K562 (cell line): ENCODE measurements at regions not wholly inside any gene's neighbourhood (a gene's known extent, or its start where the extent isn't known, plus 50 kb on each side); places are given as distances from the start of the nearest gene placed in this dataset.

Experiments used
- ATAC-seq: fragments of 200-7000 bp; cut with Tn5 transposase; 3 replicates; pipeline ENCODE4 v1.9.1; 2020; ENCODE audit warnings: moderate library complexity
- BruUV-seq: library from RNA; stranded (reverse); fragments of 400-500 nt; replicated peaks from 2 replicates; lab custom pipeline; 2021; lab: Mats Ljungman, UMichigan
- CTCF ChIA-PET: fragments of 300-600 bp; formaldehyde crosslinking; extraction: SDS; loops from one replicate; lab custom pipeline; 2021; ENCODE audit warnings: low intra/inter-chr PET ratio; lab: Yijun Ruan, JAX
- POLR2A ChIA-PET: fragments of 300-600, 350-650 bp; sonication (Branson Sonifier 250); formaldehyde crosslinking; extraction: SDS; loops from one replicate; lab custom pipeline; 2021; ENCODE audit warnings: antibody characterized with exemption, inconsistent platforms; lab: Yijun Ruan, JAX
- DNase-seq, 4 experiments: peaks; one replicate each; pipeline versions ENCODE4 v3.0.0 to v3.0.0-alpha.2; 2011 to 2018; ENCODE audit warnings: low spot score in 3 of 4, mixed read lengths in 3 of 4; ENCODE audit errors: extremely low read depth in 1 of 4
- FAIRE-seq: peaks from 2 replicates; lab custom pipeline; 2011; peaks lifted over from hg19 to GRCh38; lab: Jason Lieb, UNC
- H2AFZ ChIP-seq: 2 replicates; pipeline ENCODE4 v1.6.0; 2011; ENCODE audit warnings: low read depth, low read length, control low read depth, inconsistent platforms
- H3K27ac ChIP-seq: fragments of 200-600 bp; 3 replicates; pipeline ENCODE4 v1.8.0; 2011; ENCODE audit warnings: low read depth, mild to moderate bottlenecking, control low read depth, inconsistent platforms, low read length, moderate library complexity, mixed read lengths; ENCODE audit errors: extremely low read depth
- H3K27me3 ChIP-seq, 2 experiments: fragments of 300-600 bp in 1 of 2; 2 replicates in 1 of 2; 3 replicates in 1 of 2; pipeline versions ENCODE4 v1.6.0 to v1.8.0; 2011; ENCODE audit warnings: inconsistent platforms in 2 of 2, low read length in 2 of 2, mild to moderate bottlenecking in 1 of 2, mixed read lengths in 1 of 2, moderate library complexity in 1 of 2; ENCODE audit not compliant: control insufficient read depth in 2 of 2, insufficient read depth in 2 of 2
- H3K36me3 ChIP-seq: fragments of 300-600 bp; 3 replicates; pipeline ENCODE4 v1.8.0; 2011; ENCODE audit warnings: mild to moderate bottlenecking, low read length, inconsistent platforms; ENCODE audit not compliant: control insufficient read depth, insufficient read depth
- H3K4me1 ChIP-seq, 2 experiments: fragments of 200-600 bp in 1 of 2; replicated peaks in 1 of 2; 2 replicates in 1 of 2; 3 replicates in 1 of 2; pipeline versions ENCODE4 v1.5.1 to v1.8.0; 2011; ENCODE audit warnings: inconsistent platforms in 2 of 2, low read length in 2 of 2, mild to moderate bottlenecking in 1 of 2, mixed read lengths in 1 of 2, moderate library complexity in 1 of 2; ENCODE audit not compliant: control insufficient read depth in 2 of 2, insufficient read depth in 2 of 2
- H3K4me2 ChIP-seq: 2 replicates; pipeline ENCODE4 v1.6.1; 2011; ENCODE audit warnings: low read length, control low read depth, inconsistent platforms, mixed read lengths; ENCODE audit not compliant: insufficient read depth
- H3K4me3 ChIP-seq: fragments of 200-600 bp; sonication (generic), shearing (Covaris generic); 2 replicates; pipeline ENCODE4 v1.5.1; 2016; ENCODE audit warnings: control low read depth, inconsistent platforms
- H3K79me2 ChIP-seq: fragments of 200-600 bp; 3 replicates; pipeline ENCODE4 v1.8.0; 2011; ENCODE audit warnings: low read length, inconsistent platforms; ENCODE audit not compliant: control insufficient read depth, insufficient read depth
- H3K9ac ChIP-seq, 2 experiments: 2 replicates each; pipeline versions ENCODE4 v1.6.0 to v1.6.1; 2011; ENCODE audit warnings: low read depth in 2 of 2, low read length in 2 of 2, control low read depth in 1 of 2, inconsistent platforms in 1 of 2, mild to moderate bottlenecking in 1 of 2, mixed read lengths in 1 of 2; ENCODE audit not compliant: insufficient read depth in 1 of 2
- H3K9me1 ChIP-seq: one replicate; pipeline ENCODE4 v1.6.0; 2011; ENCODE audit warnings: inconsistent platforms, mild to moderate bottlenecking, low read length, moderate library complexity; ENCODE audit not compliant: control insufficient read depth, insufficient read depth
- H3K9me3 ChIP-seq: replicated peaks from 2 replicates; pipeline ENCODE4 v1.5.1; 2011; ENCODE audit warnings: low read depth, low read length, inconsistent platforms; ENCODE audit not compliant: control insufficient read depth, insufficient read depth
- H4K20me1 ChIP-seq: replicated peaks from 2 replicates; pipeline ENCODE4 v1.6.1; 2011; ENCODE audit warnings: low read length, inconsistent platforms, mixed read lengths; ENCODE audit not compliant: control insufficient read depth, insufficient read depth
- CTCF ChIP-seq, 3 experiments: IDR thresholded peaks in 2 of 3; conservative IDR thresholded peaks in 1 of 3; 2 replicates each; pipeline ENCODE4 v1.5.1; 2011 to 2012; ENCODE audit warnings: low read length in 3 of 3, mild to moderate bottlenecking in 3 of 3, control low read depth in 2 of 3, improper control_type of control experiment in 1 of 3, inconsistent platforms in 1 of 3, low read depth in 1 of 3, mixed read lengths in 1 of 3, moderate library complexity in 1 of 3; ENCODE audit not compliant: insufficient read depth in 2 of 3
- KLF1 ChIP-seq: fragments of 450-650 bp; IDR thresholded peaks from 2 replicates; pipeline ENCODE4 v1.6.1; 2016; ENCODE audit warnings: missing genetic modification characterization, missing compliant biosample characterization
- LARP7 ChIP-seq: fragments of 450-650 bp; IDR thresholded peaks from 2 replicates; pipeline ENCODE4 v1.6.1; 2016
- NBN ChIP-seq: fragments of 450-650 bp; IDR thresholded peaks from 2 replicates; pipeline ENCODE4 v1.6.1; 2016; ENCODE audit warnings: low read depth, mild to moderate bottlenecking
- NFATC3 ChIP-seq: fragments of 450-650 bp; IDR thresholded peaks from 2 replicates; pipeline ENCODE4 v1.6.1; 2017; ENCODE audit warnings: mild to moderate bottlenecking
- THAP7 ChIP-seq: fragments of 250-450 bp; sonication (Bioruptor Pico); IDR thresholded peaks from 2 replicates; pipeline ENCODE4 v1.5.0; 2021
- ZC3H4 ChIP-seq: sonication (generic); formaldehyde crosslinking; IDR thresholded peaks from 2 replicates; pipeline ENCODE4 v1.9.0; 2021; ENCODE audit warnings: missing genetic modification reagents, borderline replicate concordance
- ZNF143 ChIP-seq: sonication (generic); formaldehyde crosslinking; IDR thresholded peaks from 2 replicates; pipeline ENCODE4 v1.9.0; 2022; ENCODE audit warnings: mild to moderate bottlenecking, missing genetic modification reagents
- ZNF384 ChIP-seq: IDR thresholded peaks from 2 replicates; pipeline ENCODE4 v1.6.1; 2012; ENCODE audit warnings: low read depth, low read length, improper control_type of control experiment
- WGBS: fragments of 100-300 bp; shearing (Covaris generic); methylation state at CpG from one replicate; pipeline ENCODE4 v1.1.6; 2016; ENCODE audit warnings: low coverage, mixed read lengths; ENCODE audit not compliant: insufficient coverage; ENCODE audit errors: missing lambda C conversion rate; 5-methylcytosine and 5-hydroxymethylcytosine counted together
- in situ Hi-C: fragments of 300-500 bp; cut with MboI; formaldehyde crosslinking; loops from 4 replicates; pipeline ENCODE4 v1.15.0; 2018; ENCODE audit warnings: inconsistent platforms, mixed read lengths
- intact Hi-C: fragments of 100-400 bp; cut with micrococcal nuclease; formaldehyde crosslinking; loops from 2 replicates; pipeline ENCODE4 v1.14.2; 2022
- TF ChIP-seq, protein P1 (sequence below): fragments of 450-650 bp; IDR thresholded peaks from 2 replicates; pipeline ENCODE4 v1.7.1; 2018; ENCODE audit warnings: mild to moderate bottlenecking, low read depth; ENCODE audit not compliant: partially characterized antibody
- TF ChIP-seq, protein P2 (sequence below): fragments of 250-450 bp; sonication (Bioruptor Pico); IDR thresholded peaks from 2 replicates; pipeline ENCODE4 v1.5.0; 2020; ENCODE audit warnings: mild to moderate bottlenecking

DNA sequence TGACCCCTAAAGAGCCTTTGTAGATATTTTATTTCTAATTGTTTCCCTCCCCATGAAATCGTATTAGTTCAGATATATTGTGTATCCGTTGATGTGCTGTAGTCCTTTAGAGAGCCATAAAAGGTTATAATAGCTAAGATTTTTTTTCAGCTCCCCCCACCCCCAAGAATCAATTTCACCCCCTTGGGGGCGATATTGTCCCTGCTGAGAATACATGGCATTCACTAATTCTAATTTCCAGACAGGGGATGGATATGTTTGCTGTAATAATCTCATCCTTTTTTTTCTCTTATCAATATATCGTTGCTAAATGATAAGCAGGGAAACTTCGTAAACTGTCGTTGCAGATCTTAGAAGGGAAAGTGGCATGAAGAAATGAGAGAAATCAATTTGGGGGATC, 530.7 kb downstream of the TMEM182 start (continued):
- TF ChIP-seq ZNF384 (no peak), CTCF (IDR thresholded peaks at IDR 0.05 in 2 of 3, conservative IDR thresholded peaks at IDR 0.05 in 1 of 3; ENCODE audit: insufficient read depth in 2 of 3, low read depth in 1 of 3, low read length in 3 of 3) (peak; percentile 8 to 48 (median 25); a peak in 2 of 6 replicates), LARP7 (no peak)
- TF ChIP-seq, protein P1, sequence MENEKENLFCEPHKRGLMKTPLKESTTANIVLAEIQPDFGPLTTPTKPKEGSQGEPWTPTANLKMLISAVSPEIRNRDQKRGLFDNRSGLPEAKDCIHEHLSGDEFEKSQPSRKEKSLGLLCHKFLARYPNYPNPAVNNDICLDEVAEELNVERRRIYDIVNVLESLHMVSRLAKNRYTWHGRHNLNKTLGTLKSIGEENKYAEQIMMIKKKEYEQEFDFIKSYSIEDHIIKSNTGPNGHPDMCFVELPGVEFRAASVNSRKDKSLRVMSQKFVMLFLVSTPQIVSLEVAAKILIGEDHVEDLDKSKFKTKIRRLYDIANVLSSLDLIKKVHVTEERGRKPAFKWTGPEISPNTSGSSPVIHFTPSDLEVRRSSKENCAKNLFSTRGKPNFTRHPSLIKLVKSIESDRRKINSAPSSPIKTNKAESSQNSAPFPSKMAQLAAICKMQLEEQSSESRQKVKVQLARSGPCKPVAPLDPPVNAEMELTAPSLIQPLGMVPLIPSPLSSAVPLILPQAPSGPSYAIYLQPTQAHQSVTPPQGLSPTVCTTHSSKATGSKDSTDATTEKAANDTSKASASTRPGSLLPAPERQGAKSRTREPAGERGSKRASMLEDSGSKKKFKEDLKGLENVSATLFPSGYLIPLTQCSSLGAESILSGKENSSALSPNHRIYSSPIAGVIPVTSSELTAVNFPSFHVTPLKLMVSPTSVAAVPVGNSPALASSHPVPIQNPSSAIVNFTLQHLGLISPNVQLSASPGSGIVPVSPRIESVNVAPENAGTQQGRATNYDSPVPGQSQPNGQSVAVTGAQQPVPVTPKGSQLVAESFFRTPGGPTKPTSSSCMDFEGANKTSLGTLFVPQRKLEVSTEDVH: no peak

- CTCF ChIA-PET: interaction anchor here (0.7 kb wide), 1 partner anchor 1230 kb away, joined by 4 read pairs; no protein-coding TSS in a partner anchor
- in situ Hi-C loops: no loop called here
- H3K4me2 ChIP-seq: peak overlapping the region; percentile 22
- TF ChIP-seq KLF1 (no peak), ZNF143 (no peak), ZC3H4 (CRISPR knock-in tag) (no peak), NBN (no peak), THAP7 (CRISPR knock-in tag) (no peak), NFATC3 (no peak)
- TF ChIP-seq, protein P1: no peak
- TF ChIP-seq, protein P2, sequence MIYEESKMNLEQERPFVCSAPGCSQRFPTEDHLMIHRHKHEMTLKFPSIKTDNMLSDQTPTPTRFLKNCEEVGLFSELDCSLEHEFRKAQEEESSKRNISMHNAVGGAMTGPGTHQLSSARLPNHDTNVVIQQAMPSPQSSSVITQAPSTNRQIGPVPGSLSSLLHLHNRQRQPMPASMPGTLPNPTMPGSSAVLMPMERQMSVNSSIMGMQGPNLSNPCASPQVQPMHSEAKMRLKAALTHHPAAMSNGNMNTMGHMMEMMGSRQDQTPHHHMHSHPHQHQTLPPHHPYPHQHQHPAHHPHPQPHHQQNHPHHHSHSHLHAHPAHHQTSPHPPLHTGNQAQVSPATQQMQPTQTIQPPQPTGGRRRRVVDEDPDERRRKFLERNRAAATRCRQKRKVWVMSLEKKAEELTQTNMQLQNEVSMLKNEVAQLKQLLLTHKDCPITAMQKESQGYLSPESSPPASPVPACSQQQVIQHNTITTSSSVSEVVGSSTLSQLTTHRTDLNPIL (CRISPR knock-in tag): no peak
These were observed 531.4 kb downstream of the TMEM182 start for GRCh38 chr2:103293067-103293741.

More at GRCh38 chr2:103293067-103293741, 531.4 kb downstream of the TMEM182 start:
- Histone ChIP-seq H3K9me1 (no peaks in the 10 kb centered on the region), H3K4me1 (no peaks in the 10 kb centered on the region), H3K27me3 (no peaks in the 10 kb centered on the region), H3K27ac (no peak overlapping the region), H3K9me3 (no peaks in the 10 kb centered on the region), H4K20me1 (no peaks in the 10 kb centered on the region), H3K79me2 (no peaks in the 10 kb centered on the region), H3K9ac (no peak overlapping the region), H3K4me3 (no peak overlapping the region), H2AFZ (peak overlapping the region; percentile 56; the same call in 1 of the 2 replicates), H3K36me3 (no peaks in the 10 kb centered on the region)
- POLR2A ChIA-PET: no interaction called here
- no peak for FAIRE-seq
- no peak for DNase-seq
- WGBS: 16% methylated on average over 16 of the region's 16 CpGs
- BruUV-seq: no TSS peak
- intact Hi-C loops: no loop called here
- no peak for ATAC-seq
